GM21381 (cell line): ENCODE measurements at regions not wholly inside any gene's neighbourhood (a gene's known extent, or its start where the extent isn't known, plus 50 kb on each side); places are given as distances from the start of the nearest gene placed in this dataset.

ENCODE experiments used
- ATAC-seq: cut with Tn5 transposase; IDR thresholded peaks from one replicate; pipeline ENCODE4 v1.9.1; 2021; ENCODE audit warnings: mild to moderate bottlenecking, moderate library complexity; ENCODE audit not compliant: unreplicated experiment

GRCh38 chr12:60120199-60120598 lies 524.4 kb downstream of the SLC16A7 start:
- ATAC-seq = no peak

DNA sequence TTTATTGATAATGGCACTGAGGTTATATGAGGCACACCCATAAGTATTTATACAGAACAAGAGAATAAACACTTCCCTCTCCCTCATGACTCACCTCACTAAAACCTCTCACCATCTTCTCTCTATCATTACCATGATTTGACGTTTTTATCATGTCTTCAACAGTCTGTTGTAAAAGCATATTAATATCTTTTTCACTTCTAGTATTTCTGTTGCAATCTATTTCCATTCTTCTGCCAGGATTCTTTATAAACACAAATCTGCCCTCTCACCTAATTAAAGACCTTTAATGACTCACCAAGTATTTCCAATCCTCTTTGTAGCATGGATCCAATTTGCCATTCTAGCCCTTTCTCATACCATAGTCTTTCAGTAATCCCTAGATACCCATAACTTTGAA lies 527.7 kb downstream of the SLC16A7 start:
- ATAC-seq = no peak

- ATAC-seq = no peak
Observed at GRCh38 chr12:60137513-60137912, 541.7 kb downstream of the SLC16A7 start.

DNA sequence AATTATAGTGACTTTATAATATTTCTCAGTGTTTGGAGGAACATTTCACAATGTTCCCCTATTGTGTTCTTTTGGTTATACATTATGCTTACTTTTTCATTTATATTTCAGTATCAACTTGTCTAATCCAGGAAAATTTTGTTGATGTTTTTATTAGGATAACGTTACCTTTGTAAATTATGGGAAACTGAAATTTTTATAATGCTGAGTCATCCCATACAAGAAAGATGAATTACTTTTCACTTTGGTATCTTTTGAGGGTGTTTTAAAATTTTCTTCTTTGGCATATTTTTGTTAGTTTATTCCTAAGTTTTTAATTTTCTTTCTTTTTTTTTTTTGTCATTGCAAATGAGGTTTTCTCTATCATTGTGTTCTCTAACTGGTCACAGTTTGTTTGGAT lies 542.7 kb downstream of the SLC16A7 start:
- ATAC-seq = no peak

DNA sequence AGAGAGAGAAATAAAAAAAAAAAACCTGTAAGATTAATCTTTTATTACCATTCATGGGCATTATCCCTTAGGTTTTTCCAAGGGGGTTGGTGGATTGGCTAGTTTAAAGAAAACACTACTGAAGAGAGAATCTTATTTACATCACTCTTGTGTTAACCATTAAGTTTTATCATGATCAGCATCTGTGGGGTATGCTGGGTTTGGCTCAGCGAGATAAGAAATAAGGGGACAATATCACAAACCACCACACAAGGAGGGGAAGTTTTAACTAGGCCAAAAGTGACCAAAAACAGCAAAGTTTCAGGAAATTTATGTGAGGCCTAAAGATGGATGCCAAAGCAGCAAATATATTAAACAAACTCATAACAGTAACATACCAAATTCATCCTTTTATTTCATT lies 548.6 kb downstream of the SLC16A7 start:
- ATAC-seq = no peak

DNA sequence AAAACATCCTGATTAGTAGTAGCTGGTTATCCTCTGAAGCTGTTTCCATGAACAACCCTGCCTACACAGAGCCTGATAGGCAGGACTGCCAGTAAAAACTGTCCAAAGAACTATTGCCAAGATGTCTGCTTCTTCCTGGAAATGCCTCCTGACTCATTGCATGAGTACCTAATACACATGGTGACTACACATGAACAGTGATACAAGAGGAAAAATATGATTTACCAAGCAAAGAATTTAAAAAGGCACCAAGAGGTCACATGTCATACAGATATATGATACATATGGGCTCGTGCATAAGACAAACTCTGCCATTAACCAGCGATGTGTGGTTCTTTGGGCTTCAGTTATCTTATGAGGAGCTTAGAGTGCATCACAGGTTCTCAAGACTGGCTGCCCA lies 552.3 kb downstream of the SLC16A7 start:
- ATAC-seq = no peak

- no peak for ATAC-seq
Observed at GRCh38 chr12:60148831-60149230, 553.0 kb downstream of the SLC16A7 start.

DNA sequence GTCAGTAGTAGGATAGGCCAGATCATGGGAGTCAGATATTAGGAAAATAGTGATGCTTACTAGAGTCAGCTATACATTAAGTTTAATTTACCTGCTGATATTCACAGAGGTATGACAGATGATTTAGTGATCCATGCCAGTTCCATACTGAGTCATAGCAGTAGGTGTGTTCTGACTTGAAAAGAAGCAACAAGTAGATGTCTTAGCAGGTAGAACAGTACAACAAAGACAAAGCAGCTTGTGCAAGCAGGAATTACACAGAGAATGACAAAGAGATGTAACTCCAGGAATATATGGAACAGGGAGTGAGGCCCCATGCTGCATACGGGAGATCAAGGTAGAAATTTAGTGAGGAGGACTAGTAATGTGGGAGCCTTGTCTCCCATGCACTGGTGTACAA lies 556.9 kb downstream of the SLC16A7 start:
- ATAC-seq = no peak

- no peak for ATAC-seq
Observed at GRCh38 chr12:60159761-60160160, 563.9 kb downstream of the SLC16A7 start.

DNA sequence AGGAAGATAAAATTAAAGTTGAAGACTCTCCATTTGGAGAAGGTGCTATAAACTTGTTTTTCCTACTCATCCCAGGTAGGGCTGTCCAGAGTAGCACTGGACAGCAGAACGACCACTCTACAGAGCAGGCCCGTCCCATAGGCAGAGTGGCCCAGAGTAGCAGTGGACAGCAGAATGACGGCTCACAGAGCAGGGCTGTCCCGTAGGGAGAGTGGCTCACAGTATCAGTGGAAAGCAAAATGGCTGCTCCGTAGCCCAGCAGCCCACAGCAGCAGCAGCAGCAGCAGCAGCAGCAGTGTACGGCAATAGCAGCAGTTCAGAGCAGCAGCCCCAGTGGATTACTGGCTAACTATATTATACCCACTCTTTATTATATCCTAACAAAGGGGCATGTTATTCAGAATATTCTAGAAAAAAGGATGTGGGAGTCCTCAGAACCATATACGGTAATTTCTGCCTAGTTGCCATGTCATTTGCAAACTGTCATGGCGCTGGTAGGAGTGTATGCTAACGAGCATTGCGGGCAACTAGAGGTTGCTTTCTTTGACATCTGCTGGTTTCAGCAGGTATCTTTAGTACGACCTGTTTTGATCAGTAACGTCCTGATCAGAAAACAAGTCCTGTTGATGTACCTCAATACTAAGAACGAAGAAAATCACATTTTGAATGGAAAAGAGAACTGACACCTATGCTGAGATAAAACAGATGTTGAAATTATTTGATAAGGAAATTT lies 567.3 kb downstream of the SLC16A7 start:
- ATAC-seq = no peak

DNA sequence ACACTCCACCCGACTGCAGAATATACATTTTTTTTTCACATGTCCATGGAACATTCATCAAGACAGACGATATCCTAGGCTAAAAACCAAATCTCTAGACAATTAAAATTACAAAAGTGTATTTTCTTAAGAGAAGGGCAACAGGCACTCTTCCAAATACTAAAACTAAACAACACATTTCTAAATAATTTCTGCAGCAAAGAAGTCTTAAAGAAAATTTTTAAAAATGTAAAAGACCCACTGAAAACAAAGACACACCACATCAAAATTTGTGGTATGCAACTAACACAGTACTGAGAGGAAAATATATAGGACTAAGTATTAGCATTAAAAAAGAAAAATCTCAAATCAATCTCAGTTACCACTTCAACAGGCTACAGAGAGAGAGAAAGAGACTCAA lies 570.0 kb downstream of the SLC16A7 start:
- no peak for ATAC-seq

DNA sequence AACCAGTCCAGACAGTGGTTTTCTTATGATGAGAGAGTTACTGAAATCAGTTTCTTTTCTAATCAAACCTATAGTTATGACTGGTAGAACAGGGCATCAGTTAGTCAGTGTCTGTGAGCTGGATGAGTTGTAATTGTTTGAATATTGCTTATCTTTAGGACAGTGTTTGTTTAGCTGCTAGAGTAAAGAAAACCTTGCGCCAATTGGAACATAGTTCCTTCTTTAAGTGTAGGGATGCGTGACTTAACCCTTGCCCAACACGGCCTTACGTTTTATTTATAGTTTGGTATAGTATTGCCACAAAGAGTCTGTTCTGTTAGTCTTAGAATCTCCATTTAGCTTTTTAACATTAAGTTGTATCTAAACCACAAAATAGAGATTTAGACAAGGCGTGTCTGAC lies 572.6 kb downstream of the SLC16A7 start:
- ATAC-seq = no peak

GRCh38 chr12:60169904-60170303 lies 574.1 kb downstream of the SLC16A7 start:
- ATAC-seq = no peak

DNA sequence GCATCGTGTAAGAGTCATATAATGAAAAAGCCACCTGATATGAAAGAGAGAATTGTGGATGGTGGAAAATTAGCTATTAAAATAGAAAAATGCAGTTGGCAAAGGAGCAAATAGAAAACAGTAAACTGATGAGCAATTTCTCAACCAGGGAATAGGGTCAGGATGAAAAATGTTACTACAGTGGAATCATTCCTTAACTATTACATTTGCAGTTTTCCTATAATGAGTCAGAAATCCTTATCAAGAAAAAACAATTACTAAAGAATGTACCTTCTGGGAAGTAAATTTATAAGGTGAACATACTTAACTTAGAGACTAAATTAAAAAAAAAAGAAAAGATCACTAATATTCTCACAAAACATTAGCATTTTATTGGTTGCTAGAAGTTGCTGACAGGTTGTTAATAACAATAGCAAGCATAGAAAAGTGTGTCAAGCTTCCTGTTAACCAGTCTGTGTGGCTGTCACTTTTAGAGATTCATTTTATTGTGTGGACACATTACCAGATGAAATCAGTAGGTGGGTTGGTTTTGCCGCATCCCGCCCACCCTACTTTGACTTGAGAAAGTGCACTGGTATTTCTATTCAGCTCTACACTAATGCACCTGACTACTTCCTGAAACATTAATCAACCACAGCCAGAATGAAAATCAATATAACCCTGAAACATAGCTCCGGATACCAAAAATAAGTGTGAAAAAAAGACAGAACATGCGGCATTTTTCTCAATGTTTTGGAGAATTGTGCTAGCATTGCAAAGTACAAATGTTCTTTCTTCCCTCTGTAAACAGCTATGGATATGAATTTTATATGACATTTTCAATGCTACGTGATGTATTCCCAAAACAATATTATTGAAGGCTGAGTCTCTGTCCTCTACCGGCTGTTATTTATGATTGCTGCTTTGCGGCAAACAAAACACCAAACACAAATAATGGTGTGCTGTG lies 576.7 kb downstream of the SLC16A7 start:
- ATAC-seq = no peak

GRCh38 chr12:60173224-60174170 lies 577.7 kb downstream of the SLC16A7 start:
- ATAC-seq = no peak

- ATAC-seq = no peak
Observed at GRCh38 chr12:60174476-60174875, 578.6 kb downstream of the SLC16A7 start.

GRCh38 chr12:60174941-60175340 lies 579.1 kb downstream of the SLC16A7 start:
- no peak for ATAC-seq

- ATAC-seq = no peak
Observed at GRCh38 chr12:60176891-60177290, 581.1 kb downstream of the SLC16A7 start.

DNA sequence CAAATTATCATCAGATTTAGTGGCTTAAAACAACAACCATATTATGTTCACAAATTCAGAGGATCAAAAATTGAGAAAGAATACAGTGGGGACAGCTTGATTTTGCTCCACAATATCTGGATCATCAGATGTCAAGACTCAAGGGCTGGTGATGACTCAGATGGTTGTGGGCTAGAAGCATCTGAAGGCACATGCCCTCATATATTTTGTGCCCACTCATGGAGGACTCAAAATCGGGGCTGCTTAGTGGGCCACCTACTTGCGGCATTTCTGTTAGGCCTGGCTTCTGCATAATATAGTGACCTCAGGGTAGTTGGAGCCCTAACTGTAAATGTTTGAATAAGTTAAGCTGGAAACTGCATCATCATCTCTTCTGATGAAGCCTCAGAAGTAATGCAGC lies 584.5 kb downstream of the SLC16A7 start:
- ATAC-seq = no peak

DNA sequence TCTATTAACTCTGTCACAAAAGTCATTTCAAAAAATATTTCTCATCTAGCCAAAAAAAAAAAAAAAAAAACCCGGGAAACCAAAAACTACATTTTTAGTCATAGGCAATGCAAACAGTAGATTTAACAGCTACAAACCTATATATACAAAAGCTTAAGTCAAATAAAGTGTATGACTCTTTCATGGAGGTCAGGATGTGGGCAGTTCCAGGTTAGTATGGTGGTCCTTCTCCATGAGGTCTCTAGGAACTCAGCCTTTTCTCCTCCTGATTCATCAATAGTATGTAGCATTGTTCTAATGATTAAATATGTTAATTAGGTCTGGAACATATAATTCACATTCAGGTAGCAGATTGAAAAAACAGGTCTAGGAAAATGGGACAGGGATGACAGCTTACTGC lies 586.5 kb downstream of the SLC16A7 start:
- no peak for ATAC-seq

GRCh38 chr12:60184096-60184495 lies 588.3 kb downstream of the SLC16A7 start:
- no peak for ATAC-seq
